Endothelial cell of umbilical vein (primary cell): ENCODE measurements at regions not wholly inside any gene's neighbourhood (a gene's known extent, or its start where the extent isn't known, plus 50 kb on each side); places are given as distances from the start of the nearest gene placed in this dataset.

ENCODE experiments used
- BruUV-seq: library from RNA; stranded (reverse); fragments of 400-500 nt; replicated peaks from 2 replicates; lab custom pipeline; 2021; lab: Mats Ljungman, UMichigan
- CTCF ChIA-PET: fragments of 300-600, 350-600 bp; sonication (Branson Sonifier 250); formaldehyde crosslinking; loops from one replicate; lab custom pipeline; 2021; ENCODE audit warnings: antibody characterized with exemption, inconsistent platforms; lab: Charles Lee
- POLR2A ChIA-PET: fragments of 300-600, 350-600 bp; sonication (Branson Sonifier 250); formaldehyde crosslinking; loops from one replicate; lab custom pipeline; 2021; ENCODE audit warnings: antibody characterized with exemption, inconsistent platforms; lab: Charles Lee
- DNase-seq: peaks from one replicate; pipeline ENCODE4 v3.0.0-alpha.2; 2011; ENCODE audit warnings: low read depth, low spot score
- FAIRE-seq: peaks from 2 replicates; lab custom pipeline; 2011; peaks lifted over from hg19 to GRCh38; lab: Jason Lieb, UNC
- H2AFZ ChIP-seq: 2 replicates; pipeline ENCODE4 v1.6.0; 2012; ENCODE audit warnings: low read depth, low read length, control low read depth, inconsistent platforms
- H3K27ac ChIP-seq: 2 replicates; pipeline ENCODE4 v1.5.1; 2011; ENCODE audit warnings: low read depth, mild to moderate bottlenecking, control low read depth, low read length, moderate library complexity; ENCODE audit not compliant: insufficient read depth
- H3K27me3 ChIP-seq, 2 experiments: 2 replicates each; pipeline versions ENCODE4 v1.6.0 to v1.6.1; 2011; ENCODE audit warnings: low read length in 2 of 2, mixed read lengths in 1 of 2; ENCODE audit not compliant: control insufficient read depth in 2 of 2, insufficient read depth in 2 of 2
- H3K36me3 ChIP-seq, 2 experiments: 2 replicates in 1 of 2; 3 replicates in 1 of 2; pipeline ENCODE4 v1.5.1; 2011; ENCODE audit warnings: low read length in 2 of 2, mild to moderate bottlenecking in 1 of 2, moderate library complexity in 1 of 2; ENCODE audit not compliant: control insufficient read depth in 2 of 2, insufficient read depth in 2 of 2; ENCODE audit errors: extremely low read depth in 1 of 2
- H3K4me1 ChIP-seq: 3 replicates; pipeline ENCODE4 v1.5.1; 2011; ENCODE audit warnings: mild to moderate bottlenecking, low read length; ENCODE audit not compliant: control insufficient read depth, insufficient read depth; ENCODE audit errors: extremely low read depth
- H3K4me2 ChIP-seq: 2 replicates; pipeline ENCODE4 v1.6.1; 2011; ENCODE audit warnings: low read length, control low read depth, mixed read lengths; ENCODE audit not compliant: insufficient read depth
- H3K4me3 ChIP-seq, 3 experiments: fragments of 200-600 bp in 1 of 3; sonication (generic), shearing (Covaris generic) in 1 of 3; replicated peaks in 1 of 3; 2 replicates each; pipeline ENCODE4 v1.5.1; 2011 to 2016; ENCODE audit warnings: control low read depth in 3 of 3, low read length in 3 of 3, mild to moderate bottlenecking in 2 of 3, inconsistent platforms in 1 of 3, low read depth in 1 of 3, moderate library complexity in 1 of 3; ENCODE audit not compliant: insufficient read depth in 1 of 3
- H3K79me2 ChIP-seq: 2 replicates; pipeline ENCODE4 v1.6.0; 2012; ENCODE audit warnings: low read length, inconsistent platforms; ENCODE audit not compliant: control insufficient read depth, insufficient read depth
- H3K9ac ChIP-seq: replicated peaks from 2 replicates; pipeline ENCODE3; 2011; ENCODE audit warnings: low read length, control low read depth; ENCODE audit not compliant: insufficient read depth; ENCODE audit errors: extremely low read depth
- H3K9me1 ChIP-seq: replicated peaks from 3 replicates; pipeline ENCODE4 v1.6.0; 2011; ENCODE audit warnings: mild to moderate bottlenecking, low read length; ENCODE audit not compliant: control insufficient read depth, insufficient read depth; ENCODE audit errors: extremely low read depth
- H3K9me3 ChIP-seq: replicated peaks from 2 replicates; pipeline ENCODE4 v1.5.1; 2012; ENCODE audit warnings: low read length, inconsistent platforms; ENCODE audit not compliant: control insufficient read depth, insufficient read depth
- H4K20me1 ChIP-seq: replicated peaks from 2 replicates; pipeline ENCODE3; 2011; ENCODE audit warnings: mild to moderate bottlenecking, low read length; ENCODE audit not compliant: control insufficient read depth, insufficient read depth; ENCODE audit errors: extremely low read depth
- EZH2 ChIP-seq: IDR thresholded peaks from 2 replicates; pipeline ENCODE4 v1.6.1; 2012; ENCODE audit warnings: borderline replicate concordance, low read depth, mild to moderate bottlenecking, moderate library complexity, low read length, inconsistent platforms; ENCODE audit not compliant: severe bottlenecking
- FOS ChIP-seq: IDR thresholded peaks from 2 replicates; pipeline ENCODE4 v1.6.1; 2011; ENCODE audit warnings: mild to moderate bottlenecking, low read length, moderate library complexity, borderline replicate concordance; ENCODE audit not compliant: insufficient read depth
- GATA2 ChIP-seq: IDR thresholded peaks from 2 replicates; pipeline ENCODE4 v1.7.0; 2011; ENCODE audit warnings: low read depth, mild to moderate bottlenecking, moderate library complexity, mixed read lengths, low read length; ENCODE audit not compliant: insufficient read length, insufficient read depth
- JUN ChIP-seq: IDR thresholded peaks from 2 replicates; pipeline ENCODE4 v1.6.1; 2011; ENCODE audit warnings: borderline replicate concordance, low read depth; ENCODE audit not compliant: insufficient read length, insufficient read depth
- MYC ChIP-seq: IDR thresholded peaks from one replicate; pipeline ENCODE4 v1.6.1; 2011; ENCODE audit warnings: mild to moderate bottlenecking, low read depth, low read length
- POLR2A ChIP-seq: IDR thresholded peaks from 2 replicates; pipeline ENCODE4 v1.6.1; 2012; ENCODE audit warnings: low read depth, mild to moderate bottlenecking, control low read depth, low read length
- dilution Hi-C: fragments of 300-500 bp; cut with MboI; formaldehyde crosslinking; loops from one replicate; pipeline ENCODE4 v1.15.0; 2019; ENCODE audit warnings: low sequenced_read_pairs; ENCODE audit not compliant: extremely low pct_ligation_motif_present
- intact Hi-C: fragments of 100-400 bp; cut with micrococcal nuclease; formaldehyde crosslinking; loops from one replicate; pipeline ENCODE4 v1.10.0; 2022
- TF ChIP-seq, protein P1 (sequence below): IDR thresholded peaks from 2 replicates; pipeline ENCODE4 v1.6.1; 2011; ENCODE audit not compliant: insufficient read depth, insufficient read length
- TF ChIP-seq, protein P2 (sequence below), 2 donors: IDR thresholded peaks; 1 replicate in 1 of 2; 2 replicates in 1 of 2; pipeline ENCODE4 v1.5.1; 2011; ENCODE audit warnings: low read length in 2 of 2, mild to moderate bottlenecking in 2 of 2, moderate library complexity in 2 of 2, control low read depth in 1 of 2, inconsistent platforms in 1 of 2, low read depth in 1 of 2; ENCODE audit not compliant: insufficient read depth in 1 of 2; ENCODE audit errors: extremely low read depth in 1 of 2

DNA sequence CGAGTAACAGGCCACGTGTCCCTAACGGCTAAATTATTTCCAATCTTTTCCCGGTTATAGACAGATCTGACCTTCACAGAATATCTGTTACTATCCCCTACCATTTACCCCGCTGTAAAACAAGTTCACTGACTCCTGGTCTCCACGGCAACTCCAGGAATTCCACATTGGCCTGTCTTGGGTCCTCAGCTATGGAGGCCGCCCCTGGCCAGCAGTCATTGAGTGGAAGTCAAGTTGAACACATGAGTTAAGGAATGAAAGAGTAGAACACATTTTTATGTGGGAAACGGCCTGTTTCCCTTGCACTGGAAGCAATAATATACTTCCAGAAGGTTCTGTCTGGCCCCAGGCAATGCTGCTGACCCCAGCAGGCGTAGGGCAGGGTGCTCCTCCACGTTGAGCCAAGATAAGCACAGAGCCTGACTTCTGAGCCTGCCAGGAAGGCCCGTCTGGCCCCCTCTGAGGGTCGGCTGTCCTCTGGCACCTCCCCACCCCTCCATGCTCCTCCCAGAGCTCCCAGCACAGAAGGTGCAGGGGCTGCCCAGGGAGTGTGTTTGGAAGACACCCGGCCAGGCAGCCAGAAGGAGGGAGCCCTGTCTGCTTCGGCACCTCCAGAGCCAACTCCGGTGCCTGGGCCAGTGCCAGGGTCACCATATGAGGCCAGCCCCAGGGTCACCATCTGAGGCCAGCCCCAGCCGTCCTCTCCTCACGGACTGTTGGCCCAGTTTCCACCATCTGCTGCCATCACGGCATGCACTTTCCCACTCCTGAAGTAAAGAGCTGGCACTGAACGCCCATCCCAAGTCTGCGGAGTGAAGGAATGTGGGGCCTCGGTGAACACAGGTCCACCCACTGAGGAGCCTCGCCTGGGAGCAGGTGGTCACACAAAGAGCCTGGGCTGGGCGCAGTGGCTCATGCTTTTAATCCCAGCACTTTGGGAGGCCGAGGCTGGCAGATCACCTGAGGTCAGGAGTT, 813.2 kb downstream of the BRD1 start:
- no peak overlapping the region for H3K4me3 ChIP-seq
- H3K4me2 ChIP-seq = no peak overlapping the region
- no peaks in the 10 kb centered on the region for H3K79me2 ChIP-seq
- FAIRE-seq (no peak), DNase-seq (no peak)
- peaks cover 8% of the 10 kb centered on the region for H3K9me3 ChIP-seq
- dilution Hi-C loops = no loop called here
- H2AFZ ChIP-seq = no peak overlapping the region
- H4K20me1 ChIP-seq = no peaks in the 10 kb centered on the region
- H3K27me3 ChIP-seq = no peaks in the 10 kb centered on the region
- TF ChIP-seq MYC = no peak
- H3K9me1 ChIP-seq = no peaks in the 10 kb centered on the region
- H3K36me3 ChIP-seq = no peaks in the 10 kb centered on the region
- H3K4me1 ChIP-seq = no peaks in the 10 kb centered on the region
- intact Hi-C loops = no loop called here
- ChIA-PET POLR2A (no interaction called here), CTCF (no interaction called here)
- H3K27ac ChIP-seq = no peak overlapping the region
- H3K9ac ChIP-seq = no peak overlapping the region
- no TSS peak for BruUV-seq

DNA sequence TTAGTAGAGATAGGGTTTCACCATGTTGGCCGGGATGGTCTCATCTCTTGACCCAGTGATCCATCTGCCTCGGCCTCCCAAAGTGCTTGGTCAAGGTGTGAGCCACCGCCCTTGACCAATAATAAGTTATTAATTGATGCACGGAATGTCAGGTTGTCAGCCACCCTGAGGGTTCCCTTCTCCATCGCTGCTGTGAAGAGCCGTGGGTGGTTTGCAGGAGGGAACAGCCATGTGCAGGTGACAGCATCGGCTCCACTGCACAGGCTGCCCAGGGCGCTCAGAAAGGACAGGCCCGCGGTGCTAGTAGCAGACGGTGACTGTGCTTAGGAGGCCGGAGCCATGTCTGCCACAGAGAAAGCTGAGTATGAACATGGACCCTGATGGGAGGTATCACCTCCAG, 814.0 kb downstream of the BRD1 start:
- Histone ChIP-seq H3K4me2 (no peak overlapping the region), H3K79me2 (no peaks in the 10 kb centered on the region), H3K36me3 (no peaks in the 10 kb centered on the region), H3K4me1 (no peaks in the 10 kb centered on the region), H3K9me3 (peaks cover 6% of the 10 kb centered on the region), H3K9me1 (no peaks in the 10 kb centered on the region), H2AFZ (no peak overlapping the region), H3K27me3 (no peaks in the 10 kb centered on the region), H3K27ac (no peak overlapping the region), H4K20me1 (no peaks in the 10 kb centered on the region), H3K4me3 (no peak overlapping the region), H3K9ac (no peak overlapping the region)
- intact Hi-C loops = no loop called here
- ChIA-PET POLR2A (no interaction called here), CTCF (no interaction called here)
- no peak for FAIRE-seq
- BruUV-seq = no TSS peak
- TF ChIP-seq EZH2 = no peak
- no peak for TF ChIP-seq MYC
- TF ChIP-seq JUN = no peak
- TF ChIP-seq POLR2A = no peak
- no peak for TF ChIP-seq FOS
- TF ChIP-seq, protein P1, sequence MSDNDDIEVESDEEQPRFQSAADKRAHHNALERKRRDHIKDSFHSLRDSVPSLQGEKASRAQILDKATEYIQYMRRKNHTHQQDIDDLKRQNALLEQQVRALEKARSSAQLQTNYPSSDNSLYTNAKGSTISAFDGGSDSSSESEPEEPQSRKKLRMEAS = no peak
- TF ChIP-seq, protein P2, sequence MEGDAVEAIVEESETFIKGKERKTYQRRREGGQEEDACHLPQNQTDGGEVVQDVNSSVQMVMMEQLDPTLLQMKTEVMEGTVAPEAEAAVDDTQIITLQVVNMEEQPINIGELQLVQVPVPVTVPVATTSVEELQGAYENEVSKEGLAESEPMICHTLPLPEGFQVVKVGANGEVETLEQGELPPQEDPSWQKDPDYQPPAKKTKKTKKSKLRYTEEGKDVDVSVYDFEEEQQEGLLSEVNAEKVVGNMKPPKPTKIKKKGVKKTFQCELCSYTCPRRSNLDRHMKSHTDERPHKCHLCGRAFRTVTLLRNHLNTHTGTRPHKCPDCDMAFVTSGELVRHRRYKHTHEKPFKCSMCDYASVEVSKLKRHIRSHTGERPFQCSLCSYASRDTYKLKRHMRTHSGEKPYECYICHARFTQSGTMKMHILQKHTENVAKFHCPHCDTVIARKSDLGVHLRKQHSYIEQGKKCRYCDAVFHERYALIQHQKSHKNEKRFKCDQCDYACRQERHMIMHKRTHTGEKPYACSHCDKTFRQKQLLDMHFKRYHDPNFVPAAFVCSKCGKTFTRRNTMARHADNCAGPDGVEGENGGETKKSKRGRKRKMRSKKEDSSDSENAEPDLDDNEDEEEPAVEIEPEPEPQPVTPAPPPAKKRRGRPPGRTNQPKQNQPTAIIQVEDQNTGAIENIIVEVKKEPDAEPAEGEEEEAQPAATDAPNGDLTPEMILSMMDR (IDR thresholded peaks at IDR 0.05; ENCODE audit: extremely low read depth in 1 of 2, insufficient read depth in 1 of 2, low read depth in 1 of 2, low read length in 2 of 2) = no peak
- TF ChIP-seq GATA2 = no peak
- no peak for DNase-seq
- dilution Hi-C loops = no loop called here
